SK-N-SH (cell line): ENCODE measurements at regions not wholly inside any gene's neighbourhood (a gene's known extent, or its start where the extent isn't known, plus 50 kb on each side); places are given as distances from the start of the nearest gene placed in this dataset.

Experiments used
- CTCF ChIA-PET: fragments of 300-600, 350-600 bp; formaldehyde crosslinking; extraction: SDS; loops from one replicate; lab custom pipeline; 2021; lab: Yijun Ruan, JAX
- POLR2A ChIA-PET: fragments of 350-600 bp; sonication (Branson Sonifier 250); formaldehyde crosslinking; extraction: SDS; loops from one replicate; lab custom pipeline; 2020; ENCODE audit warnings: antibody characterized with exemption, inconsistent platforms; lab: Yijun Ruan, JAX
- DNase-seq: peaks from one replicate; pipeline ENCODE4 v3.0.0; 2012
- H2AFZ ChIP-seq: fragments of 200-600 bp; sonication (generic); 2 replicates; pipeline ENCODE4 v1.8.1; 2016; ENCODE audit warnings: antibody characterized with exemption, mild to moderate bottlenecking, low read depth
- H3F3A ChIP-seq: fragments of 200-600 bp; sonication (generic); replicated peaks from 2 replicates; pipeline ENCODE3; 2016; ENCODE audit warnings: antibody characterized with exemption, mild to moderate bottlenecking; ENCODE audit not compliant: insufficient read depth
- H3K27ac ChIP-seq, 2 experiments: fragments of 200-500 bp in 1 of 2; fragments of 200-600 bp in 1 of 2; sonication (Bioruptor generic) in 1 of 2; sonication (generic), shearing (Covaris generic) in 1 of 2; 2 replicates each; pipeline versions ENCODE4 v1.5.1 to v1.6.1; 2014 to 2016; ENCODE audit warnings: low read depth in 2 of 2, inconsistent platforms in 1 of 2, low read length in 1 of 2, mild to moderate bottlenecking in 1 of 2, mixed read lengths in 1 of 2
- H3K27me3 ChIP-seq: fragments of 200-600 bp; sonication (generic), shearing (Covaris generic); 2 replicates; pipeline ENCODE4 v1.6.1; 2016; ENCODE audit warnings: mixed run types; ENCODE audit not compliant: insufficient read depth
- H3K36me3 ChIP-seq, 2 experiments: fragments of 200-500 bp in 1 of 2; fragments of 200-600 bp in 1 of 2; sonication (Bioruptor generic) in 1 of 2; sonication (generic) in 1 of 2; replicated peaks in 1 of 2; 2 replicates each; pipeline versions ENCODE3 to v1.5.1; 2014 to 2016; ENCODE audit warnings: low read length in 1 of 2, mild to moderate bottlenecking in 1 of 2; ENCODE audit not compliant: insufficient read depth in 2 of 2, control insufficient read depth in 1 of 2
- H3K4me1 ChIP-seq, 2 experiments: fragments of 200-500 bp in 1 of 2; fragments of 200-600 bp in 1 of 2; sonication (Bioruptor generic) in 1 of 2; sonication (generic), shearing (Covaris generic) in 1 of 2; 2 replicates each; pipeline versions ENCODE4 v1.5.1 to v1.6.1; 2014 to 2016; ENCODE audit warnings: low read depth in 1 of 2, low read length in 1 of 2, mixed run types in 1 of 2; ENCODE audit not compliant: insufficient read depth in 2 of 2, control insufficient read depth in 1 of 2
- H3K4me2 ChIP-seq: fragments of 200-600 bp; sonication (generic), shearing (Covaris generic); 2 replicates; pipeline ENCODE4 v1.6.1; 2017; ENCODE audit warnings: mixed run types
- H3K4me3 ChIP-seq, 2 experiments: fragments of 200-500 bp in 1 of 2; fragments of 200-600 bp in 1 of 2; sonication (Bioruptor generic) in 1 of 2; sonication (generic), shearing (Covaris generic) in 1 of 2; 2 replicates each; pipeline versions ENCODE4 v1.5.1 to v1.8.1; 2014 to 2016; ENCODE audit warnings: low read depth in 2 of 2, inconsistent platforms in 1 of 2, low read length in 1 of 2, mild to moderate bottlenecking in 1 of 2, mixed read lengths in 1 of 2, moderate library complexity in 1 of 2
- H3K79me2 ChIP-seq: fragments of 200-600 bp; sonication (generic); 2 replicates; pipeline ENCODE4 v1.8.1; 2017; ENCODE audit warnings: mild to moderate bottlenecking; ENCODE audit not compliant: insufficient read depth
- H3K9ac ChIP-seq: fragments of 200-600 bp; sonication (generic); 2 replicates; pipeline ENCODE4 v1.6.1; 2017; ENCODE audit warnings: mixed run types
- H3K9me2 ChIP-seq: fragments of 200-600 bp; sonication (generic); 2 replicates; pipeline ENCODE4 v1.6.1; 2017; ENCODE audit warnings: mixed run types
- H3K9me3 ChIP-seq: fragments of 200-600 bp; sonication (generic); 2 replicates; pipeline ENCODE4 v1.6.1; 2017; ENCODE audit warnings: mixed run types, mild to moderate bottlenecking, moderate library complexity
- H4K20me1 ChIP-seq: fragments of 200-600 bp; sonication (generic); 2 replicates; pipeline ENCODE4 v1.6.1; 2017; ENCODE audit warnings: mild to moderate bottlenecking, mixed run types; ENCODE audit not compliant: insufficient read depth
- CHD2 ChIP-seq: fragments of 150-350 bp; IDR thresholded peaks from 2 replicates; pipeline ENCODE4 v1.6.1; 2018; ENCODE audit warnings: low read length; ENCODE audit not compliant: partially characterized antibody
- ELF1 ChIP-seq: IDR thresholded peaks from 2 replicates; pipeline ENCODE4 v1.4.0; 2012
- EZH2phosphoT487 ChIP-seq: fragments of 200-600 bp; sonication (generic); IDR thresholded peaks from 2 replicates; pipeline ENCODE4 v1.6.1; 2017; ENCODE audit warnings: low read depth, mixed run types, mild to moderate bottlenecking, antibody characterized with exemption, moderate library complexity, borderline replicate concordance
- FOXJ3 ChIP-seq: sonication (generic); formaldehyde crosslinking; IDR thresholded peaks from 2 replicates; pipeline ENCODE4 v1.5.1; 2020; ENCODE audit warnings: mild to moderate bottlenecking, missing genetic modification reagents
- GABPA ChIP-seq: IDR thresholded peaks from 2 replicates; pipeline ENCODE4 v1.4.0; 2012; ENCODE audit warnings: low read depth, mild to moderate bottlenecking
- JUND ChIP-seq: IDR thresholded peaks from 2 replicates; pipeline ENCODE4 v1.4.0; 2012
- MAX ChIP-seq: IDR thresholded peaks from 2 replicates; pipeline ENCODE4 v1.4.0; 2012; ENCODE audit warnings: low read depth
- MEF2A ChIP-seq: IDR thresholded peaks from 2 replicates; pipeline ENCODE4 v1.4.0; 2012; ENCODE audit warnings: low read depth, borderline replicate concordance
- RAD21 ChIP-seq: IDR thresholded peaks from 2 replicates; pipeline ENCODE4 v1.6.1; 2012; ENCODE audit warnings: mild to moderate bottlenecking, low read length
- RFX5 ChIP-seq: IDR thresholded peaks from 2 replicates; pipeline ENCODE4 v1.6.1; 2012; ENCODE audit warnings: mild to moderate bottlenecking, improper control_type of control experiment, low read length
- RXRA ChIP-seq: IDR thresholded peaks from 2 replicates; pipeline ENCODE4 v1.4.0; 2012; ENCODE audit warnings: low read depth, mild to moderate bottlenecking, borderline replicate concordance
- SMC3 ChIP-seq: IDR thresholded peaks from 2 replicates; pipeline ENCODE4 v1.6.1; 2012; ENCODE audit warnings: low read depth, low read length, improper control_type of control experiment
- TEAD4 ChIP-seq: IDR thresholded peaks from 2 replicates; pipeline ENCODE4 v1.4.0; 2012; ENCODE audit warnings: mild to moderate bottlenecking, borderline replicate concordance; ENCODE audit not compliant: insufficient read depth
- YY1 ChIP-seq: IDR thresholded peaks from 2 replicates; pipeline ENCODE4 v1.4.0; 2012; ENCODE audit warnings: low read depth, mild to moderate bottlenecking
- ZBTB33 ChIP-seq: IDR thresholded peaks from 2 replicates; pipeline ENCODE4 v1.4.0; 2012; ENCODE audit warnings: low read depth, borderline replicate concordance
- WGBS: methylation state at CpG from one replicate; pipeline ENCODE4 v1.1.6; 2017; ENCODE audit warnings: low lambda C conversion rate; 5-methylcytosine and 5-hydroxymethylcytosine counted together
- TF ChIP-seq, protein P1 (sequence below): fragments of 200-600 bp; sonication (generic); IDR thresholded peaks from 2 replicates; pipeline ENCODE4 v1.6.1; 2017; ENCODE audit warnings: antibody characterized with exemption, mild to moderate bottlenecking, moderate library complexity

- CTCF ChIA-PET: no interaction called here
- H3K9me2 ChIP-seq: no peaks in the 10 kb centered on the region
- H3K9ac ChIP-seq: no peak overlapping the region
- no peaks in the 10 kb centered on the region for H3K36me3 ChIP-seq
- no peak overlapping the region for H3K27ac ChIP-seq
- peaks cover 0 to 7% of the 10 kb centered on the region in 2 experiments; a peak in 2 of 4 replicates for H3K4me1 ChIP-seq
- TF ChIP-seq FOXJ3 (CRISPR knock-in tag) (no peak), ELF1 (no peak), RFX5 (no peak), CHD2 (no peak), RXRA (no peak)
- DNase-seq: no peak
- no peaks in the 10 kb centered on the region for H3F3A ChIP-seq
- WGBS: 55% methylated on average over 1 of the region's 4 CpGs
- no peaks in the 10 kb centered on the region for H4K20me1 ChIP-seq
- no peak overlapping the region for H3K4me2 ChIP-seq
- H3K79me2 ChIP-seq: no peaks in the 10 kb centered on the region
- POLR2A ChIA-PET: no interaction called here
- no peak overlapping the region for H3K4me3 ChIP-seq
- no peak overlapping the region for H2AFZ ChIP-seq
- no peaks in the 10 kb centered on the region for H3K9me3 ChIP-seq
- no peaks in the 10 kb centered on the region for H3K27me3 ChIP-seq
Observed at GRCh38 chr5:90162324-90162723, 247.2 kb downstream of the CETN3 start.

DNA sequence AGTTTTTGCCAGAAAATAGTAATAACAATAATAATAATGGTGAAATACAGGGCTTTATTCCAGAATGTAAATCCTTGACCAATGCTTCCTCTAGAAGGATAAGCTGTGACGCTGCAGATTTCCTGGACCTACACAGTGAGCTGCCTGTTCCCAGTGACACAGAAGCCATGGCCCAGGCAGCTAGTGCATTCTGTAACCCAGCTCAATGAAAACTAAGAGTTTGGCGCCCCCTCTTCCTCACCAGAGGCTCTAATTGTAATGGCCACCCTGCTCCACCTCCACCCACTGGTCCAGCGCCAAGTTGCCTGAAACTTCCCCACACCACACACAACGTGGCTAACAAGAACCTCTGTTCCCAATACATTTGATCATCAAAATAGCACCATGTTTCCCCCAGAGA lies 248.1 kb downstream of the CETN3 start:
- Histone ChIP-seq H3K27me3 (no peaks in the 10 kb centered on the region), H3K27ac (no peak overlapping the region), H3F3A (no peaks in the 10 kb centered on the region), H3K9me3 (no peaks in the 10 kb centered on the region), H3K9me2 (no peaks in the 10 kb centered on the region), H3K79me2 (no peaks in the 10 kb centered on the region), H2AFZ (no peak overlapping the region), H3K4me3 (no peak overlapping the region), H3K4me2 (no peak overlapping the region), H3K9ac (no peak overlapping the region), H3K36me3 (no peaks in the 10 kb centered on the region), H3K4me1 (peaks cover 0 to 7% of the 10 kb centered on the region in 2 experiments; a peak in 2 of 4 replicates), H4K20me1 (no peaks in the 10 kb centered on the region)
- ChIA-PET CTCF (interaction anchor here (1.4 to 1.5 kb wide), 2 partner anchors 17 to 1431 kb away, joined by 3 to 5 read pairs; no protein-coding TSS in a partner anchor), POLR2A (no interaction called here)
- WGBS: 52% methylated on average over 4 of the region's 4 CpGs
- TF ChIP-seq, protein P1, sequence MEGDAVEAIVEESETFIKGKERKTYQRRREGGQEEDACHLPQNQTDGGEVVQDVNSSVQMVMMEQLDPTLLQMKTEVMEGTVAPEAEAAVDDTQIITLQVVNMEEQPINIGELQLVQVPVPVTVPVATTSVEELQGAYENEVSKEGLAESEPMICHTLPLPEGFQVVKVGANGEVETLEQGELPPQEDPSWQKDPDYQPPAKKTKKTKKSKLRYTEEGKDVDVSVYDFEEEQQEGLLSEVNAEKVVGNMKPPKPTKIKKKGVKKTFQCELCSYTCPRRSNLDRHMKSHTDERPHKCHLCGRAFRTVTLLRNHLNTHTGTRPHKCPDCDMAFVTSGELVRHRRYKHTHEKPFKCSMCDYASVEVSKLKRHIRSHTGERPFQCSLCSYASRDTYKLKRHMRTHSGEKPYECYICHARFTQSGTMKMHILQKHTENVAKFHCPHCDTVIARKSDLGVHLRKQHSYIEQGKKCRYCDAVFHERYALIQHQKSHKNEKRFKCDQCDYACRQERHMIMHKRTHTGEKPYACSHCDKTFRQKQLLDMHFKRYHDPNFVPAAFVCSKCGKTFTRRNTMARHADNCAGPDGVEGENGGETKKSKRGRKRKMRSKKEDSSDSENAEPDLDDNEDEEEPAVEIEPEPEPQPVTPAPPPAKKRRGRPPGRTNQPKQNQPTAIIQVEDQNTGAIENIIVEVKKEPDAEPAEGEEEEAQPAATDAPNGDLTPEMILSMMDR: peak; percentile 54
- TF ChIP-seq SMC3 (peak; percentile 30; the same call in 1 of the 2 replicates), YY1 (no peak), RAD21 (peak; percentile 63), FOXJ3 (CRISPR knock-in tag) (no peak)
- DNase-seq: peak; percentile 20

DNA sequence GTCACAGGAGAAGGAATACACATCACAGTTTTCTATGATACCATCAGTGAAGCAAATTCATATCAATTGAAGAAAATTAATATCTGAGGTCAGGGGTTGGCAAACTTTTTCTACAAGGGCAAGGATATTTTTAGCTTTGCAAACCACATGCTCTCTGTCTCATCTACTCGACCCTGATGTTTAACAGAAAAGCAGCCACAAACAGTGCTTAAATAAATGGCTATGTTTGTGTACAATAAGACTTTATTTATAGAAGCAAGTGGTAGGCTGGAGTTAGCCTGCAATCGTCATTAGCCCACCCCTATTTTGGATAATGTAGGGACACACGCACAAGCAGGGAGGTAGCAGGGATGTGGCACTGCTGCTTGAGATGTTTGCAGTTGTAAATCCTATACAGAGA lies 251.4 kb downstream of the CETN3 start:
- Histone ChIP-seq H3K79me2 (no peaks in the 10 kb centered on the region), H3K4me1 (peaks cover 0 to 3% of the 10 kb centered on the region in 2 experiments; a peak in 2 of 4 replicates), H3K27me3 (no peaks in the 10 kb centered on the region), H3K4me2 (no peak overlapping the region), H3K9me3 (no peaks in the 10 kb centered on the region), H3K4me3 (no peak overlapping the region), H3F3A (no peaks in the 10 kb centered on the region), H3K36me3 (no peaks in the 10 kb centered on the region), H3K9me2 (no peaks in the 10 kb centered on the region), H2AFZ (no peak overlapping the region), H4K20me1 (no peaks in the 10 kb centered on the region), H3K9ac (no peak overlapping the region), H3K27ac (no peak overlapping the region)
- ChIA-PET POLR2A (no interaction called here), CTCF (interaction anchor here (0.7 kb wide), 1 partner anchor 1968 kb away, joined by 3 read pairs; no protein-coding TSS in a partner anchor)
- WGBS: 38% methylated on average over 3 of the region's 3 CpGs
- no peak for DNase-seq
- TF ChIP-seq CHD2: no peak
- no peak for TF ChIP-seq GABPA
- TF ChIP-seq, protein P1: no peak
- no peak for TF ChIP-seq ZBTB33
- no peak for TF ChIP-seq MAX
- no peak for TF ChIP-seq MEF2A
- no peak for TF ChIP-seq EZH2phosphoT487
- no peak for TF ChIP-seq TEAD4
- TF ChIP-seq JUND: no peak
- no peak for TF ChIP-seq RAD21
